ENCODE measurements at regions not wholly inside any gene's neighbourhood (a gene's known extent, or its start where the extent isn't known, plus 50 kb on each side); places are given as distances from the start of the nearest gene placed in this dataset.

GRCh38 chr12:34379142-34379541, 356.8 kb downstream of the ALG10 start:
- Histone ChIP-seq H3K4me1 (ENCODE audit: control insufficient read depth in 2 of 2, insufficient read depth in 2 of 2, low read length in 2 of 2) (no peaks in the 10 kb centered on the region), H3K9me3 (ENCODE audit: control insufficient read depth in 2 of 2, insufficient read depth in 1 of 2, low read length in 1 of 2) (peaks cover 34 to 100% of the 10 kb centered on the region in 2 donors), H3K27ac (ENCODE audit: low read depth in 1 of 2, low read length in 1 of 2) (no peak overlapping the region), H3K27me3 (ENCODE audit: control insufficient read depth in 2 of 2, insufficient read depth in 1 of 2, low read length in 1 of 2) (no peaks in the 10 kb centered on the region), H3K36me3 (ENCODE audit: control insufficient read depth in 2 of 2, insufficient read depth in 2 of 2, low read length in 1 of 2) (no peaks in the 10 kb centered on the region), H3K4me3 (ENCODE audit: low read length in 2 of 2) (no peak overlapping the region)
- WGBS: 70% methylated on average over 16 of the region's 16 CpGs
- no peak for DNase-seq (ENCODE audit: low read depth in 6 of 9, low spot score in 9 of 9)

- 82% methylated on average over 13 of the region's 13 CpGs for WGBS
- Histone ChIP-seq H3K27ac (ENCODE audit: low read depth in 1 of 2, low read length in 1 of 2) (no peak overlapping the region), H3K27me3 (ENCODE audit: control insufficient read depth in 2 of 2, insufficient read depth in 1 of 2, low read length in 1 of 2) (no peaks in the 10 kb centered on the region), H3K9me3 (ENCODE audit: control insufficient read depth in 2 of 2, insufficient read depth in 1 of 2, low read length in 1 of 2) (peaks cover 36 to 100% of the 10 kb centered on the region in 2 donors), H3K4me3 (ENCODE audit: low read length in 2 of 2) (no peak overlapping the region), H3K4me1 (ENCODE audit: control insufficient read depth in 2 of 2, insufficient read depth in 2 of 2, low read length in 2 of 2) (no peaks in the 10 kb centered on the region), H3K36me3 (ENCODE audit: control insufficient read depth in 2 of 2, insufficient read depth in 2 of 2, low read length in 1 of 2) (no peaks in the 10 kb centered on the region)
- DNase-seq (ENCODE audit: low read depth in 6 of 9, low spot score in 9 of 9): no peak
These were observed 362.4 kb downstream of the ALG10 start for GRCh38 chr12:34384693-34385092.

GRCh38 chr12:34386016-34386415, 363.7 kb downstream of the ALG10 start:
- Histone ChIP-seq H3K27me3 (ENCODE audit: control insufficient read depth in 2 of 2, insufficient read depth in 1 of 2, low read length in 1 of 2) (no peaks in the 10 kb centered on the region), H3K36me3 (ENCODE audit: control insufficient read depth in 2 of 2, insufficient read depth in 2 of 2, low read length in 1 of 2) (no peaks in the 10 kb centered on the region), H3K9me3 (ENCODE audit: control insufficient read depth in 2 of 2, insufficient read depth in 1 of 2, low read length in 1 of 2) (peaks cover 38 to 100% of the 10 kb centered on the region in 2 donors), H3K27ac (ENCODE audit: low read depth in 1 of 2, low read length in 1 of 2) (no peak overlapping the region), H3K4me1 (ENCODE audit: control insufficient read depth in 2 of 2, insufficient read depth in 2 of 2, low read length in 2 of 2) (no peaks in the 10 kb centered on the region), H3K4me3 (ENCODE audit: low read length in 2 of 2) (no peak overlapping the region)
- 66% methylated on average over 13 of the region's 13 CpGs for WGBS
- DNase-seq (ENCODE audit: low read depth in 6 of 9, low spot score in 9 of 9): no peak

GRCh38 chr12:34386621-34387255, 364.4 kb downstream of the ALG10 start:
- WGBS: 71% methylated on average over 24 of the region's 24 CpGs
- H3K27ac ChIP-seq (ENCODE audit: low read depth in 1 of 2, low read length in 1 of 2): no peak overlapping the region

GRCh38 chr12:34387711-34388635, 365.7 kb downstream of the ALG10 start:
- DNase-seq (ENCODE audit: low read depth in 6 of 9, low spot score in 9 of 9): no peak
- H3K27ac ChIP-seq (ENCODE audit: low read depth in 1 of 2, low read length in 1 of 2): no peak overlapping the region

More at GRCh38 chr12:34386621-34387255, 364.4 kb downstream of the ALG10 start:
- Histone ChIP-seq H3K4me1 (ENCODE audit: control insufficient read depth in 2 of 2, insufficient read depth in 2 of 2, low read length in 2 of 2) (no peaks in the 10 kb centered on the region), H3K36me3 (ENCODE audit: control insufficient read depth in 2 of 2, insufficient read depth in 2 of 2, low read length in 1 of 2) (no peaks in the 10 kb centered on the region), H3K4me3 (ENCODE audit: low read length in 2 of 2) (no peak overlapping the region), H3K9me3 (ENCODE audit: control insufficient read depth in 2 of 2, insufficient read depth in 1 of 2, low read length in 1 of 2) (peaks cover 39 to 100% of the 10 kb centered on the region in 2 donors), H3K27me3 (ENCODE audit: control insufficient read depth in 2 of 2, insufficient read depth in 1 of 2, low read length in 1 of 2) (no peaks in the 10 kb centered on the region)
- DNase-seq (ENCODE audit: low read depth in 6 of 9, low spot score in 9 of 9): no peak

GRCh38 chr12:34388636-34389377, 366.5 kb downstream of the ALG10 start:
- Histone ChIP-seq H3K27ac (ENCODE audit: low read depth in 1 of 2, low read length in 1 of 2) (no peak overlapping the region), H3K9me3 (ENCODE audit: control insufficient read depth in 2 of 2, insufficient read depth in 1 of 2, low read length in 1 of 2) (peaks cover 34 to 100% of the 10 kb centered on the region in 2 donors), H3K4me3 (ENCODE audit: low read length in 2 of 2) (no peak overlapping the region), H3K27me3 (ENCODE audit: control insufficient read depth in 2 of 2, insufficient read depth in 1 of 2, low read length in 1 of 2) (no peaks in the 10 kb centered on the region), H3K36me3 (ENCODE audit: control insufficient read depth in 2 of 2, insufficient read depth in 2 of 2, low read length in 1 of 2) (no peaks in the 10 kb centered on the region), H3K4me1 (ENCODE audit: control insufficient read depth in 2 of 2, insufficient read depth in 2 of 2, low read length in 2 of 2) (no peaks in the 10 kb centered on the region)
- 72% methylated on average over 14 of the region's 14 CpGs for WGBS
- DNase-seq (ENCODE audit: low read depth in 6 of 9, low spot score in 9 of 9): no peak

More at GRCh38 chr12:34387711-34388635, 365.7 kb downstream of the ALG10 start:
- WGBS: 82% methylated on average over 25 of the region's 25 CpGs
- H3K36me3 ChIP-seq (ENCODE audit: control insufficient read depth in 2 of 2, insufficient read depth in 2 of 2, low read length in 1 of 2): no peaks in the 10 kb centered on the region
- no peaks in the 10 kb centered on the region for H3K4me1 ChIP-seq (ENCODE audit: control insufficient read depth in 2 of 2, insufficient read depth in 2 of 2, low read length in 2 of 2)
- no peaks in the 10 kb centered on the region for H3K27me3 ChIP-seq (ENCODE audit: control insufficient read depth in 2 of 2, insufficient read depth in 1 of 2, low read length in 1 of 2)
- H3K9me3 ChIP-seq (ENCODE audit: control insufficient read depth in 2 of 2, insufficient read depth in 1 of 2, low read length in 1 of 2): peaks cover 37 to 100% of the 10 kb centered on the region in 2 donors
- no peak overlapping the region for H3K4me3 ChIP-seq (ENCODE audit: low read length in 2 of 2)

GRCh38 chr12:34389378-34390170, 367.3 kb downstream of the ALG10 start:
- DNase-seq (ENCODE audit: low read depth in 6 of 9, low spot score in 9 of 9): no peak
- H3K36me3 ChIP-seq (ENCODE audit: control insufficient read depth in 2 of 2, insufficient read depth in 2 of 2, low read length in 1 of 2): no peaks in the 10 kb centered on the region
- H3K9me3 ChIP-seq (ENCODE audit: control insufficient read depth in 2 of 2, insufficient read depth in 1 of 2, low read length in 1 of 2): peaks cover 34 to 99% of the 10 kb centered on the region in 2 donors
- no peaks in the 10 kb centered on the region for H3K4me1 ChIP-seq (ENCODE audit: control insufficient read depth in 2 of 2, insufficient read depth in 2 of 2, low read length in 2 of 2)
- WGBS: 72% methylated on average over 26 of the region's 26 CpGs
- H3K27ac ChIP-seq (ENCODE audit: low read depth in 1 of 2, low read length in 1 of 2): no peak overlapping the region
- H3K4me3 ChIP-seq (ENCODE audit: low read length in 2 of 2): no peak overlapping the region
- no peaks in the 10 kb centered on the region for H3K27me3 ChIP-seq (ENCODE audit: control insufficient read depth in 2 of 2, insufficient read depth in 1 of 2, low read length in 1 of 2)

GRCh38 chr12:34390171-34390841, 368.0 kb downstream of the ALG10 start:
- 79% methylated on average over 17 of the region's 17 CpGs for WGBS
- DNase-seq (ENCODE audit: low read depth in 6 of 9, low spot score in 9 of 9): no peak
- H3K4me3 ChIP-seq (ENCODE audit: low read length in 2 of 2): no peak overlapping the region
- H3K27me3 ChIP-seq (ENCODE audit: control insufficient read depth in 2 of 2, insufficient read depth in 1 of 2, low read length in 1 of 2): no peaks in the 10 kb centered on the region
- H3K9me3 ChIP-seq (ENCODE audit: control insufficient read depth in 2 of 2, insufficient read depth in 1 of 2, low read length in 1 of 2): peaks cover 31 to 99% of the 10 kb centered on the region in 2 donors
- no peaks in the 10 kb centered on the region for H3K4me1 ChIP-seq (ENCODE audit: control insufficient read depth in 2 of 2, insufficient read depth in 2 of 2, low read length in 2 of 2)
- H3K27ac ChIP-seq (ENCODE audit: low read depth in 1 of 2, low read length in 1 of 2): no peak overlapping the region
- H3K36me3 ChIP-seq (ENCODE audit: control insufficient read depth in 2 of 2, insufficient read depth in 2 of 2, low read length in 1 of 2): no peaks in the 10 kb centered on the region
